COLO829 (cell line): ENCODE measurements at regions not wholly inside any gene's neighbourhood (a gene's known extent, or its start where the extent isn't known, plus 50 kb on each side); places are given as distances from the start of the nearest gene placed in this dataset.
"Not testable (repeated sequence)": the region's sequence is repeated elsewhere in the genome, so short reads cannot be mapped to it uniquely, and the experiment has no call there.

Source experiments
- DNase-seq: peaks from one replicate; pipeline ENCODE4 v3.0.0; 2012; ENCODE audit warnings: low spot score

- DNase-seq, result no peak
Measured at GRCh38 chr3:190192739-190193138, 72.0 kb upstream of the P3H2 start.

- no peak for DNase-seq
Measured at GRCh38 chr3:190192087-190192486, 71.4 kb upstream of the P3H2 start.

- no peak for DNase-seq
Measured at GRCh38 chr3:190188197-190188596, 67.5 kb upstream of the P3H2 start.

GRCh38 chr3:190183121-190183520 is 62.4 kb upstream of the P3H2 start:
- DNase-seq, result no peak

DNA sequence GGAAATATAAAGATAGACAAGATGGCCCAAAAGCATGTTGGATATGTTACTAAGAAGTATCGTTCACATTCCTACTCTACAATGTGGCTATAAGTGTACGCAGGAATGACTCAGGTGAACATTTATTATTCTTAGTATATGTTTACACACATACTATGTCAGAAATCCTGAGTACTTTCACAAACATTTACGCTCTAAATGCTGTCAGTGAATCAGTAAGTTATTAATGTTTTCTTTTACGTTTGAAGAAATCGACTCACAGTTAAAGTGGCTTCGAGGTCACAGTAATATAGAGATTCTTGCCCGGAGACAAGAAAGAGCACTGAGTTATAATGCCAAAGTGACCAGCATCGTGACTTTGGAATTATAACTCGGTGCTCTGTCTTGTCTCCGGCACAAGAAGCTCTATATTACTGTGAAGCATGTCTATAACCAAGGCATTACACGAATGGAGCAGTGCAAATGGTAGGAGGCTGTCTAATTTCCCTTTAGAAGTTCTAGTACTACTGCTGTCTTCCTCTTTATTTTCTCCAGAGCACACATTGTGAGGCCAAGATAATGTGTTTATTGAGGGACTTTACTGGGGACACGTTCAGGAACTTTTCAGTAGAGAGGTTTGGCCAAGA is 61.8 kb upstream of the P3H2 start:
- no peak for DNase-seq

DNA sequence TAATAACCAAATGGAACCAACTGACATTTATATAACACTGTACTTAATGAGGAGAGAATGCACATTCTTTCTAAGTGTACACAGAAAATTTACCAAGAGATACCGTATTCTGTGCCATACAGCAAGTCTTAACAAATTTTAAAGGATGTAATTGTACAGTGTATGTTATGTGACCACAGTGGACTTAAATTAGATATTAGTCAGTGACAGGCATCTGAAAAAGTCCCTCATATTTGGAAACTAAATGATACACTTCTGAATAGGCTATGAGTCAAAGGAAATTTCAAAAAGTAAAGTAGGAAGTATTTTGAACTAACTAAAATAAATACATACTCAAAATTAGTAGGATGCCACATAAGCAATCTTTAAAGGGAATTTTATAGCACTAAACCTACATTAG is 59.6 kb upstream of the P3H2 start:
- DNase-seq, result no peak

DNA sequence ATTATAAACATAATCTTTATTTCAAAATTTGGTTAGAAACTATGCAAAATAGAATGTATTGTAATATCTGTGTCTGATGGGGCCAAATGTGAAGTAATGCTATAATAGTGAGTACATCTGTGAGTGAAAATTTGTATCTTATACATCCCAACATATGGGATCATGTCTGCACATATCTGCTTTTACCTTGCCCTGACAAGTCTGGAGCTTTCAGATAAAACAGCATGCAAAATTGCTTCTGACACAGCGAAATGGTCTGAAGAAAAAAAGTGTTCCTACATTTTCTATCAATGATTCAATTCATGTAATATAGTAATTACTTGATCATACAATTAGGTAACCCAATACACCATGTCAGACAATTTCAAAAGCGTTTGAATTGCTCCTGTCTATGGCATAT is 58.1 kb upstream of the P3H2 start:
- DNase-seq, result no peak

- DNase-seq, result not testable (repeated sequence)
Measured at GRCh38 chr3:190176933-190177525, 56.3 kb upstream of the P3H2 start.

- DNase-seq, result not testable (repeated sequence)
Measured at GRCh38 chr3:190176106-190176505, 55.4 kb upstream of the P3H2 start.

DNA sequence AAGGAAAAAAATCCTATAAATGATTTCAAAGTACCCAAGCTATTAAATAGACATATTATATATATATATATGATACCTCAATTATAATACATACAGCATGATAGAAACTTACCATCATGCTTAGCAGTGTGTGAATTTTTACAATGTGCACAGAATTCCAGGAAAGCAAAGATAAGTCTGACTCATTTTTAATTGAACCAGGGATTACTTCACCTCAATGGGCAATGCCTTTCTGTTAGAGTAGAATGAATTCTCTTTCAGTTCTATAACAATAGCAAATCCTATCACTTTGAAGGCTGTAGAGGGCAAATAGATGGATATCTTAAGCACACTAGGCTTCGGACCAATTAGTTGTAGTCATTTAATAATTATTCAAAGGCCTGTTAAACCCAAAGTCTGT is 54.8 kb upstream of the P3H2 start:
- no peak for DNase-seq

DNA sequence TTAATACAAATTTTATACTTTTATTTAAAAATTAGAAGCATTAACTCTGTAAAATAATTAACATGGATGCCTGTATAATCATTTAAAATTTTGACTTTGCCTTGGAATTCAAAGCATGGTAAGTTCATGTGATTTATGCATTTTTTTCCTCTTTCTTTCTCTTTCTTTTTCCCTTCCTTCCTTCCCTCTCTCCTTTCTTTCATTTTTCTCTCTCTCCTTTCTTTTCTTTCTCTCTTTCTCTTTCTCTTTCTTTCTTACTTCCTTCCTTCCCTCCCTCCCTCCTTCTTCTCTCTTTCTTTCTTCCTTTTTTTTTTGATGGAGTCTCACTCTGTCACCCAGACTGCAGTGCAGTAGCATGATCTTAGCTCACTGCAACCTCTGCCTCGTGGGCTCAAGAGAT is 53.8 kb upstream of the P3H2 start:
- no peak for DNase-seq

- DNase-seq, result no peak
Measured at GRCh38 chr3:190173426-190173825, 52.7 kb upstream of the P3H2 start.

- DNase-seq, result no peak
Measured at GRCh38 chr3:190172751-190173150, 52.1 kb upstream of the P3H2 start.
